22Rv1 (cell line): ENCODE measurements at regions not wholly inside any gene's neighbourhood (a gene's known extent, or its start where the extent isn't known, plus 50 kb on each side); places are given as distances from the start of the nearest gene placed in this dataset.

Experiments used
- H3K27ac ChIP-seq: fragments of 450-650 bp; 2 replicates; pipeline ENCODE4 v1.5.1; 2017
- ZFX ChIP-seq: fragments of 450-650 bp; IDR thresholded peaks from 2 replicates; pipeline ENCODE4 v1.6.1; 2017; ENCODE audit warnings: antibody characterized with exemption, borderline replicate concordance
- TF ChIP-seq, protein P1 (sequence below): fragments of 450-650 bp; IDR thresholded peaks from 2 replicates; pipeline ENCODE4 v1.5.1; 2017; ENCODE audit warnings: mild to moderate bottlenecking

DNA sequence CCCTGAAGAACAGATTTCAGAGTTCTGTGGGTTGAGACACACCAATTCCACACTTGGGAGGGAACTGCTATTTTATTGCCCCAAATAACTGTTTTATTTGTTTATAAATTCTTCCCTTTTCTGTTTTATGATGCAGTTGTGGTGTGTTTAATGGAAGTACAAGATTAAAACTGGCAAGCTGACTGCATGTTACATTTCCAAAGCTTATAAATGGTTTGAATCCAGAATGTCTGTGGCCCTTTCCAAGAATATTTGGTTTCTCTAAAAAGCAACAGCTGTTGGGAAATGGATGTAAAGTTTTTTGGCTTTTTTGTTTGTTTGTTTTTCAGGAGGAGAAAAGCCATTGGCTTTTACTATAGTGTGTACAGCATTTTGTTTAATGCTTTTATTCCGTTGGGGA lies 234.5 kb downstream of the MTX2 start:
- TF ChIP-seq, protein P1, sequence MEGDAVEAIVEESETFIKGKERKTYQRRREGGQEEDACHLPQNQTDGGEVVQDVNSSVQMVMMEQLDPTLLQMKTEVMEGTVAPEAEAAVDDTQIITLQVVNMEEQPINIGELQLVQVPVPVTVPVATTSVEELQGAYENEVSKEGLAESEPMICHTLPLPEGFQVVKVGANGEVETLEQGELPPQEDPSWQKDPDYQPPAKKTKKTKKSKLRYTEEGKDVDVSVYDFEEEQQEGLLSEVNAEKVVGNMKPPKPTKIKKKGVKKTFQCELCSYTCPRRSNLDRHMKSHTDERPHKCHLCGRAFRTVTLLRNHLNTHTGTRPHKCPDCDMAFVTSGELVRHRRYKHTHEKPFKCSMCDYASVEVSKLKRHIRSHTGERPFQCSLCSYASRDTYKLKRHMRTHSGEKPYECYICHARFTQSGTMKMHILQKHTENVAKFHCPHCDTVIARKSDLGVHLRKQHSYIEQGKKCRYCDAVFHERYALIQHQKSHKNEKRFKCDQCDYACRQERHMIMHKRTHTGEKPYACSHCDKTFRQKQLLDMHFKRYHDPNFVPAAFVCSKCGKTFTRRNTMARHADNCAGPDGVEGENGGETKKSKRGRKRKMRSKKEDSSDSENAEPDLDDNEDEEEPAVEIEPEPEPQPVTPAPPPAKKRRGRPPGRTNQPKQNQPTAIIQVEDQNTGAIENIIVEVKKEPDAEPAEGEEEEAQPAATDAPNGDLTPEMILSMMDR: no peak
- TF ChIP-seq ZFX: no peak
- no peak overlapping the region for H3K27ac ChIP-seq

DNA sequence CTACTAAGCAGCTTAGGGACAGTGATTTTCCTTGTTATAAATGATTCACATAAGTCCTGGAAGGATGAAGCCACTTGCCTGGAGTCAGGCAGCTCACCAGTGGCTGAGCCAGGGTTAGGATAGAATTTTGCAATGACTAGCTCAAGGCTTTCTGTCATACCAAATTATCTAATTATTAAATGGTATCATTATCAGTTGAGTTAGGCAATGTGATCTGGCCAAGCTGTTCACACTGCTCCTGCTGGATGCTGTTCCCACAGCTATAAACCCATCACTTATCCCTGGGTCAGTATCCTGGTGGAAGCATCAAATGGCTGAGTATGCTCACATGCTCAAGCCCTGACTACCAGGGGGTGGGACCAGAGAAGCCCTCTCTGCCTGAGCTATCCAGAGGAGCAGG lies 235.2 kb downstream of the MTX2 start:
- no peak overlapping the region for H3K27ac ChIP-seq
- TF ChIP-seq ZFX: no peak
- TF ChIP-seq, protein P1: no peak

DNA sequence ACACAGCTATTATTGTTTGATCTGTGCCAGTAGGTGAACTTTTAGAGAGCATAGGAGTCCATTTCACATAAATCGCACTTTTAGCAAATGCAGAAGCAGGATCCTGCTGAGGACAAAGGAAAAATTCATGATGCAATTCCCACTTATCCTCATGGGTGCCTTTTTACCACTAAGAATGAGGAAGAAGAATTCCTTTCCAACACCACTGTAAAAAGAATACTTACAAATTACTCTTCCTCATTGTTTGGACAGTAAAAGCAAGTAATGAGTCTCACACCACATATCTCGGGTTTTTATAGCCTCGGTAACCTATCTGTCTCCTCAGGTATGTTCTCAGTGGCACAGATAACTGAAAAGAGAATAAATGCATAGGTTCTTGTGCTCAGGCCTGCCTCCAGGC lies 238.5 kb downstream of the MTX2 start:
- no peak for TF ChIP-seq ZFX
- TF ChIP-seq, protein P1: no peak
- H3K27ac ChIP-seq: no peak overlapping the region

DNA sequence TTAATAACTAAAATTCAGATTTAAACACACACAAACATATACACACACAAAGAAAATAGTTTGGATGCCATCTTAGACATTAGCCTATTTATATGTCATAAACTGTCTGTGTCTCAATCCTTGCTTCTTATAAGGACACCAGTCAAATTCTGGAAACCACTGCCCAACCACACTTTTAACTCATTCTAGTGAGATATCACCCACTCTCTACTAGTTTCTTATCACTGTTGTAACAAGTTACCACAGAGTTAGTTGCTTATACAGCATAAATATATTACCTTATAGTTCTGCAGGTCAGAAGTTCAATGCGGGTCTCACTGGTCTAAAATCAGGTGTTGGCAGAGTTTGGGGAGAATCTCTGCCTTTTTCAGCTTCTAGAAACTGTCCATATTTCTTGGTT lies 239.1 kb downstream of the MTX2 start:
- H3K27ac ChIP-seq: no peak overlapping the region
- no peak for TF ChIP-seq ZFX
- TF ChIP-seq, protein P1: no peak

DNA sequence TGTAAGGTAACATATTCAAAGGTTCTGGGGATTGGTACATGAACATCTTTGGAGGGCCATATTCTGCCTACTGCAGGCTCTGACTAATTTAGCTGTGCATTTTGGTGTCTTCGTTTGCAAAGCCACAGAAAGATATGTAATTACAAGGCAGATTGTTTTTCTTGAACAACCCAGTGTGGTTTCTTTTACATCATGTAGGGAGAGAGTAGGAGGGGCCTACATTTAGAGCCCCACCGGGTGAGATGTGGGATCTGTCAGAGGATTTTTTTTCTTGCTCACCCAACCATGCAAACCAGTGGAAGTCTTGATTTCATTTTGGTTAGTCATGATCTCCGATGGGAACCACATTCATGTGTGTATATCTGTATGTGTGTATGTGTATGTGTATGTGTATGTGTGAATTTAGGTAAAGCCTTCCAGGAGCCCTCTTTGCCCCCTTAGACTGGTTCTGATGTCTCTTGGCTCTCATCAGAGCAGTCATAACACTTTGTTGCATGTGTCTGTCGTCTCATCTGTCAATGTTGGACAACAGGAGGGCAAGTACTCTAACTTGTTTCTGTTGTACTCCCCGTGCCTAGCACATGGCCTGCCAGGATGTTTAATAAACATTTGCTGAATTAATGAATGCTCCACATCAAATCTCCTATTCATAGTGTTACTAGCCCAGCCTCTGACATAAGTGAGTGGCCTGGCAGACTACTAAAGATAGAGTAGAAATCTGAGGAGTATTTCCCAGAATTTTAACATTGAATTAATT lies 239.9 kb downstream of the MTX2 start:
- no peak overlapping the region for H3K27ac ChIP-seq
- TF ChIP-seq ZFX: no peak
- TF ChIP-seq, protein P1: no peak

DNA sequence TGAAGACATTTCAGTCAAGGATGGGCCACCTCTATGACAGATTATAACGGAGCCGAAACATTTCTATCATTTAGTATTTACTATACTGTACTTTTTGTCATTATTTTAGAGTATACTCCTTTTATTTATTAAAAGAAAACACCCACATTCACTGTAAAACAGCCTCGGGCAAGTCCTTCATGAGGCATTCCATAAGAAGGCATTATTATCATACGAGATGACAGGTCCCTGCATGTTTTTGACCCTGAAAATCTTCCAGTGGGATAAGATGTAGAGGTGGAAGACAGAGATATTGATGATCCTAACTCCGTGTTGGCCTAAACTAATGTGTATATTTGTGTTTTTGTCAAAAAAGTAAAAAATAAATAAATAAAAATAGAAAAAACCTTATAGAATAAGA lies 245.0 kb downstream of the MTX2 start:
- TF ChIP-seq ZFX: no peak
- TF ChIP-seq, protein P1: no peak
- H3K27ac ChIP-seq: no peak overlapping the region

DNA sequence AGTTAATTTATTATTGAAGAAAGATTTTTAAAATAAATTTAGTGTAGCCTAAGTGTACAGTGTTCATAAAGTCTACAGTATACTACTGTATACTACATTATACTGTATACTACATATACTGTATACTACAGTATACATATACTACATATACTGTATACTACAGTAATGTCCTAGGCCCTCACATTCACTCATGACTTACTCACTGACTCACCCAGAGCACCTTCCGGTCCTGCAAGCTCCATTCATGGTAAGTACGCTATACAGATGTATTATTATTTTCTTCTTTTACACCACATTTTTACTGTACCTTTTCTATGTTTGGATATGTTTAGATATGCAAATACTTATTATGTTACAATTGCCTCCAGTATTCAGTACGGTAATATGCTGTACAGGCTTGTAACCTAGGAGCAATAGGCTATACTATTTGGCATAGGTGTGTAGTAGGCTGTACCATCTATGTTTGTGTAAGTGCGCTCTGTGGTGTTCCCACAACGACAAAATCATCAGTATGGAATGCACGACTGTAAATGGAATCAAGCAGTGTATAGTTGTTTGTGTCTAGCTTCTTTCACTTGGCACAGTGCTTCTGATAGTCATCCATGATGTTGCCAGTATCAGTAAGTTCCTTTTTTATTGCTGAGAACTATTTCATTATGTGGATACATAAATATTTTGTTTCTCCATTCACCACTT lies 245.7 kb downstream of the MTX2 start:
- no peak for TF ChIP-seq ZFX
- TF ChIP-seq, protein P1: no peak
- no peak overlapping the region for H3K27ac ChIP-seq
